ENCODE measurements at regions not wholly inside any gene's neighbourhood (a gene's known extent, or its start where the extent isn't known, plus 50 kb on each side); places are given as distances from the start of the nearest gene placed in this dataset.

GRCh38 chr2:234179031-234179363 is 128.5 kb downstream of the SPP2 start:
- BruUV-seq (replicated peaks) = no TSS peak
- CTCF ChIA-PET = no interaction called here
- H3K27ac ChIP-seq (ENCODE audit: low read depth, low read length, poor library complexity, severe bottlenecking) = no peak overlapping the region

GRCh38 chr2:234178330-234179030 is 128.0 kb downstream of the SPP2 start:
- DNase-seq (ENCODE audit: low spot score) = no peak
- Histone ChIP-seq H3K27ac (ENCODE audit: low read depth, low read length, poor library complexity, severe bottlenecking) (no peak overlapping the region), H3K4me3 (ENCODE audit: low read depth, low read length, poor library complexity, severe bottlenecking) (no peak overlapping the region), H3K4me1 (ENCODE audit: insufficient read depth, low read length, poor library complexity, severe bottlenecking) (no peaks in the 10 kb centered on the region), H3K9me3 (ENCODE audit: low read depth, low read length, poor library complexity, severe bottlenecking) (no peaks in the 10 kb centered on the region), H3K36me3 (ENCODE audit: insufficient read depth, low read length, poor library complexity, severe bottlenecking) (no peaks in the 10 kb centered on the region), H3K27me3 (replicated peaks; ENCODE audit: insufficient read depth, low read depth, low read length, poor library complexity) (peaks cover 36% of the 10 kb centered on the region)
- ChIA-PET CTCF (no interaction called here), POLR2A (ENCODE audit: low non-redundant PET) (no interaction called here)
- intact Hi-C loops (cut with micrococcal nuclease; ENCODE audit: unreplicated experiment) = no loop called here
- no peak for TF ChIP-seq EZH2 (IDR thresholded peaks at IDR 0.05; ENCODE audit: borderline replicate concordance, low read depth, low read length, poor library complexity, severe bottlenecking)
- TF ChIP-seq CTCF (conservative IDR thresholded peaks at IDR 0.05; ENCODE audit: low read depth, low read length) = no peak
- no TSS peak for BruUV-seq (replicated peaks)

More at GRCh38 chr2:234179031-234179363, 128.5 kb downstream of the SPP2 start:
- DNase-seq (ENCODE audit: low spot score) = no peak
- H3K4me1 ChIP-seq (ENCODE audit: insufficient read depth, low read length, poor library complexity, severe bottlenecking) = no peaks in the 10 kb centered on the region
- TF ChIP-seq CTCF (conservative IDR thresholded peaks at IDR 0.05; ENCODE audit: low read depth, low read length) = no peak
- TF ChIP-seq EZH2 (IDR thresholded peaks at IDR 0.05; ENCODE audit: borderline replicate concordance, low read depth, low read length, poor library complexity, severe bottlenecking) = no peak
- POLR2A ChIA-PET (ENCODE audit: low non-redundant PET) = no interaction called here
- no peaks in the 10 kb centered on the region for H3K36me3 ChIP-seq (ENCODE audit: insufficient read depth, low read length, poor library complexity, severe bottlenecking)
- intact Hi-C loops (cut with micrococcal nuclease; ENCODE audit: unreplicated experiment) = no loop called here
- H3K4me3 ChIP-seq (ENCODE audit: low read depth, low read length, poor library complexity, severe bottlenecking) = no peak overlapping the region
- H3K9me3 ChIP-seq (ENCODE audit: low read depth, low read length, poor library complexity, severe bottlenecking) = no peaks in the 10 kb centered on the region
- peaks cover 36% of the 10 kb centered on the region for H3K27me3 ChIP-seq (replicated peaks; ENCODE audit: insufficient read depth, low read depth, low read length, poor library complexity)

GRCh38 chr2:234175649-234176048 is 125.1 kb downstream of the SPP2 start:
- Histone ChIP-seq H3K4me3 (ENCODE audit: low read depth, low read length, poor library complexity, severe bottlenecking) (no peak overlapping the region), H3K27me3 (replicated peaks; ENCODE audit: insufficient read depth, low read depth, low read length, poor library complexity) (peaks cover 15% of the 10 kb centered on the region), H3K36me3 (ENCODE audit: insufficient read depth, low read length, poor library complexity, severe bottlenecking) (no peaks in the 10 kb centered on the region), H3K27ac (ENCODE audit: low read depth, low read length, poor library complexity, severe bottlenecking) (no peak overlapping the region), H3K4me1 (ENCODE audit: insufficient read depth, low read length, poor library complexity, severe bottlenecking) (no peaks in the 10 kb centered on the region), H3K9me3 (ENCODE audit: low read depth, low read length, poor library complexity, severe bottlenecking) (no peaks in the 10 kb centered on the region)
- CTCF ChIA-PET = no interaction called here
- BruUV-seq (replicated peaks) = no TSS peak
- intact Hi-C loops (cut with micrococcal nuclease; ENCODE audit: unreplicated experiment) = no loop called here
- POLR2A ChIA-PET (ENCODE audit: low non-redundant PET) = no interaction called here
- TF ChIP-seq EZH2 (IDR thresholded peaks at IDR 0.05; ENCODE audit: borderline replicate concordance, low read depth, low read length, poor library complexity, severe bottlenecking) (no peak), CTCF (conservative IDR thresholded peaks at IDR 0.05; ENCODE audit: low read depth, low read length) (no peak)
- no peak for DNase-seq (ENCODE audit: low spot score)
